ENCODE measurements at regions not wholly inside any gene's neighbourhood (a gene's known extent, or its start where the extent isn't known, plus 50 kb on each side); places are given as distances from the start of the nearest gene placed in this dataset.

DNA sequence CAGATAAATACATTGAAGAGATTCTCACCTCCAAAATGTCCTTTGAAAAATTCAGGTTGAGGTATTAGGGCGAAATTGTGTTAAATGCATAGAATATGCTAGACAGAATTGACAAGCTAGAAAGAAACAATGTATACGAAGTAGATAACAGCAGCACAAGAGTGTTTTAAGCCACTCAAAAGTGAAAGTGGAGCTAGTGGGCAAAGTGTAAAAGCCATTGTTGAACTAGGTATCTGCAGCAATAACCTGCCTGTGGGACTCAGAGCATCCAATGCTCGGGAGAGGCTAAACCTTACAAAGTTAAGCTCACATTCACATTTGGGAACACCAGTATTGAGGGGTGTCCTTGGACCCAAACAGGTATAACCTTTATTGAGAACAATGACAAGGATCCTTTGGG, 180.6 kb upstream of the TMPO start:
- no peak for TF ChIP-seq GATA3 (IDR thresholded peaks at IDR 0.05; ENCODE audit: low read depth, low read length)
- no peak for TF ChIP-seq GATA2 (IDR thresholded peaks at IDR 0.05; ENCODE audit: low read depth, low read length)

All from SH-SY5Y (cell line).